D721Med (cell line): ENCODE measurements at regions not wholly inside any gene's neighbourhood (a gene's known extent, or its start where the extent isn't known, plus 50 kb on each side); places are given as distances from the start of the nearest gene placed in this dataset.

Experiments
- DNase-seq: peaks from one replicate; pipeline ENCODE4 v3.0.0; 2011; ENCODE audit warnings: low spot score; ENCODE audit not compliant: insufficient read length
- FAIRE-seq: peaks from 2 replicates; lab custom pipeline; 2011; peaks lifted over from hg19 to GRCh38; lab: Jason Lieb, UNC
- TF ChIP-seq, protein P1 (sequence below): IDR thresholded peaks from 2 replicates; pipeline ENCODE4 v1.5.1; 2012; ENCODE audit warnings: mild to moderate bottlenecking, control low read depth; ENCODE audit not compliant: insufficient read depth; ENCODE audit errors: missing control alignments

DNA sequence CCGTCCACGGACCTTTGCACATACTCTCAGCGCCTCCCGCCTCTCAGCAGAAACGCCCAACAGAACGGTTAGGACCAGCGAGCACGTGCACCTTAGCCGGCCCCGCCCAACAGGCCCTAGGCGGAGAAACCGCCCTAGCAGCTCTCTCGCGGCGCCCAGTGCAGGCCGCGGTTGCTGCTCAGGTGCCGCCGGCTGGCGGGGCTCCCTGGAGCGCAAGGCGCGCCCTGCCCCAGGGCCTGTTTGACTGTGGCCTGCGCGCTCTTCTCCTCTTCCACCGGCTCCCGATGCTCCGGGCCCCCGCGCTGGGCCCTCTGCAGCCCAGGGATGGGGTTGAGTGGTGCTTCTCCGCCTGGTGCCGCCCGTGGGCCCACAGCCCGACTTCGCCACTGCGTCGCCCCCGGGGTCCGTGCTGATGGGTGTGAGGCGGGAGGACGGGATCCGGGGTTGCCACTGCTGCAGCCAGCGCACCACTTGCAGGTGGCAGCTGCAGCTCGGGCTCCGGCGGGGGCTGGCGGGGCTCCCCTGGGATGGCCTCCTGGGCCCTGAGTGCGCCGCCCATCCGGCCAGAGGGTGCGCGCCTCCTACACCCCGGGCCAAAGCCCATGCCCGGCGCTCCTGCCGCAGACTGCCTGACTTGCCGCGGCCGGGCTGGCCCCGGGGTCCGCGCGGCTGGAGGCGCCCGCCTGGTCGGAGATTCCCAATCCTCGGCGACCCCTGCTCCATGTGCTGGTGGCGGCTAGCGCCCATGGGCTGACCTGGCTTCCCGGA lies 1889.4 kb upstream of the CDH9 start:
- no peak for DNase-seq
- TF ChIP-seq, protein P1, sequence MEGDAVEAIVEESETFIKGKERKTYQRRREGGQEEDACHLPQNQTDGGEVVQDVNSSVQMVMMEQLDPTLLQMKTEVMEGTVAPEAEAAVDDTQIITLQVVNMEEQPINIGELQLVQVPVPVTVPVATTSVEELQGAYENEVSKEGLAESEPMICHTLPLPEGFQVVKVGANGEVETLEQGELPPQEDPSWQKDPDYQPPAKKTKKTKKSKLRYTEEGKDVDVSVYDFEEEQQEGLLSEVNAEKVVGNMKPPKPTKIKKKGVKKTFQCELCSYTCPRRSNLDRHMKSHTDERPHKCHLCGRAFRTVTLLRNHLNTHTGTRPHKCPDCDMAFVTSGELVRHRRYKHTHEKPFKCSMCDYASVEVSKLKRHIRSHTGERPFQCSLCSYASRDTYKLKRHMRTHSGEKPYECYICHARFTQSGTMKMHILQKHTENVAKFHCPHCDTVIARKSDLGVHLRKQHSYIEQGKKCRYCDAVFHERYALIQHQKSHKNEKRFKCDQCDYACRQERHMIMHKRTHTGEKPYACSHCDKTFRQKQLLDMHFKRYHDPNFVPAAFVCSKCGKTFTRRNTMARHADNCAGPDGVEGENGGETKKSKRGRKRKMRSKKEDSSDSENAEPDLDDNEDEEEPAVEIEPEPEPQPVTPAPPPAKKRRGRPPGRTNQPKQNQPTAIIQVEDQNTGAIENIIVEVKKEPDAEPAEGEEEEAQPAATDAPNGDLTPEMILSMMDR, result no peak
- no peak for FAIRE-seq

DNA sequence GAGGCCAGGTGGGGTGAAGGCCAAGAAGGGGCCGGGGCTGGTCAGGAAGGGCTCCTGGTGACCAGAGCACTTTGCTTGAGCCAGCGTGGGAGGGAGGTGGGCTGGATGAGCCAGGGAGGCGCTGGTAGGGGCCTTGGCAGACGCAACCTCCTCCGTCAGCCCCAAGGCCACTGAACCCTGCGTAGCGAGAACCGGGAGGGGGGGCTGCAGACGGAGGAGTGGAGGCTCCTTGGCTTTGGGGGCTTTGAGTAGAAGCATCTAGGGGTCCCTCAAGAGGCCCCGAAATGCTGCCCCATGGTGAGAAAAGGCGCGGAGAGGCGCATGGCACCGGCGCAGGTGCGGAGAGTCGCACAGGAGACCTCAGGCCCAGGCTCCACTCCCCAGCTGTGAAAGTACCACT lies 1888.0 kb upstream of the CDH9 start:
- FAIRE-seq (no peak), DNase-seq (no peak)
- TF ChIP-seq, protein P1, result no peak

GRCh38 chr5:28917631-28918030 lies 1879.2 kb upstream of the CDH9 start:
- DNase-seq (no peak), FAIRE-seq (no peak)
- TF ChIP-seq, protein P1, result no peak

- FAIRE-seq (no peak), DNase-seq (no peak)
- TF ChIP-seq, protein P1, result no peak
Observed at GRCh38 chr5:28914297-28914696, 1875.9 kb upstream of the CDH9 start.

- no peak for DNase-seq
- peak; percentile 61 for FAIRE-seq
- TF ChIP-seq, protein P1, result peak; percentile 49
Observed at GRCh38 chr5:28903643-28904042, 1865.3 kb upstream of the CDH9 start.

DNA sequence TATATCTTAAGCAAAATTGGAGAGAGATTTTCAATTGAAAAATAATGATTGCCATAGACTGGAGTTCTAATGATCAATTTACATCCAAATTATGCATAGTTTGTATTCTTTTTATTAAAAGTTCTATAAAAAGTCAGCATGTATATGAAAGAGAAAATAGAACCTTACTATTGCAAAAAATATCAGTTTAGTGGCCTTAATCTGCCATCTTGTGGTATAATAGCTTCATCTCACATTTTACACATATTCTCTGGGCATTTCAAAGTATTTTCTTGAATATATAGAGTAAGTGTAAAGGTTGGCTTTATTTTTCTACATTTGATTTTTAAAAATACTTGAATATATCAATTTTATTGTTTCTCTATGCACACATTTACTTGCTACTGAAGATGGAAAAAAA lies 1858.6 kb upstream of the CDH9 start:
- FAIRE-seq (no peak), DNase-seq (no peak)
- TF ChIP-seq, protein P1, result peak; percentile 51

- TF ChIP-seq, protein P1, result no peak
- DNase-seq (no peak), FAIRE-seq (no peak)
Observed at GRCh38 chr5:28880936-28881335, 1842.5 kb upstream of the CDH9 start.
